Activated T-helper 1 cell treated with anti-CD3 and anti-CD28 coated beads, Interleukin-12 subunit alpha, Interleukin-12 subunit beta, Interleukin-2, Interleukin-4 antibody, amounts not matched to agents 30 ng/mL and 10 ng/mL and 1 ng/mL, durations not matched to agents 14 hours and 24 hours and 36 hours (primary cell): ENCODE measurements at regions not wholly inside any gene's neighbourhood (a gene's known extent, or its start where the extent isn't known, plus 50 kb on each side); places are given as distances from the start of the nearest gene placed in this dataset.

Experiments used
- DNase-seq: peaks from one replicate; pipeline ENCODE4 v3.0.0; 2021; ENCODE audit warnings: low spot score
- H3K27ac Mint-ChIP-seq: one replicate; pipeline ENCODE4 v1.8.0; 2021; ENCODE audit warnings: mild to moderate bottlenecking, mixed read lengths
- H3K27me3 Mint-ChIP-seq: one replicate; pipeline ENCODE4 v1.8.0; 2022; ENCODE audit warnings: mild to moderate bottlenecking, moderate library complexity, mixed read lengths; ENCODE audit not compliant: insufficient read depth
- H3K36me3 Mint-ChIP-seq: one replicate; pipeline ENCODE4 v1.8.0; 2021; ENCODE audit warnings: low read depth, mixed read lengths
- H3K4me1 Mint-ChIP-seq: one replicate; pipeline ENCODE4 v1.8.0; 2021; ENCODE audit warnings: low read depth, mixed read lengths
- H3K4me3 Mint-ChIP-seq: one replicate; pipeline ENCODE4 v1.8.0; 2021; ENCODE audit warnings: mild to moderate bottlenecking, moderate library complexity, mixed read lengths
- H3K9me3 Mint-ChIP-seq: one replicate; pipeline ENCODE4 v1.8.0; 2021; ENCODE audit warnings: mixed read lengths
- intact Hi-C: fragments of 100-400 bp; cut with micrococcal nuclease; formaldehyde crosslinking; loops from one replicate; pipeline ENCODE4 v1.15.1; 2024

DNA sequence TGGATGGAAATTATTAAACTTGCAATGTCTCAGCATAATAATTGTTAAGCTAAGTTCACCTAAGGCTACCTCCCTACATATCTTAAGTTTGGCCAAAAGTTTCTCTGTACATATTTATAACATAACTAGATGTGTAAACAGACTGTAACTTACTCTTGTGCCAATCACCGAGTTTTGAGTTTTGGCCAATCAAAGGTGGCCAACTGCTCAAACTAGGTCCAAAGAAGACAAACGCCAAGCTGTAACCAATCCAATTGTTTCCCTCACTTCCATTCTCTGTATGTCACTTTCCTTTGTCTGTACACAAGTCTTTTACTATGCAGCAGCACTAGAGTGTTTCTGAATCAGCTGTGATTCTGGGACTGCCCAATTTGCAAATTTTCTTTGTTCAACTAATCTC lies 197.8 kb downstream of the LYPLAL1 start:
- no peaks in the 10 kb centered on the region for H3K36me3 Mint-ChIP-seq
- no peak overlapping the region for H3K27ac Mint-ChIP-seq
- H3K27me3 Mint-ChIP-seq: peaks cover 5% of the 10 kb centered on the region
- H3K9me3 Mint-ChIP-seq: no peaks in the 10 kb centered on the region
- H3K4me3 Mint-ChIP-seq: no peak overlapping the region
- intact Hi-C loops: no loop called here
- DNase-seq: no peak
- H3K4me1 Mint-ChIP-seq: no peaks in the 10 kb centered on the region

DNA sequence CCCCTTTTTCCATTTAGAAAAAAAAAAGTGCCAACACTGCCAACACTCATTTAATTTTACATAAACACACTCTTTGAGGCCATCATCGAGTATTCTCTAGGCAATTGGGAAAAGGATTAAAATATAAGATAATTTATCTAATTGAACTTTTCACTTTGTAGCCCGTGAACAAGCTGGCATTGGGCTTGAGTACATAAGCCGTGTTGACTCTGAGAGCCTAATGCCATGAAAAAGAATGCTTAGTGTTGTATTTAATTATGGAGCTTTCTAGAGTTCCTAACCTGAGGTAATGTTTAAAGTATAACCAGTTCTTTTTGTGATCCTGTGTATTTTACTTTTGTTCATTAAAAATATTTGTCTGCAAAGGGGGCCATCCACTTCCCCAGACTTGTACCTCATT lies 193.8 kb downstream of the LYPLAL1 start:
- peaks cover 5% of the 10 kb centered on the region for H3K27me3 Mint-ChIP-seq
- no peaks in the 10 kb centered on the region for H3K4me1 Mint-ChIP-seq
- intact Hi-C loops: no loop called here
- H3K4me3 Mint-ChIP-seq: no peak overlapping the region
- no peak overlapping the region for H3K27ac Mint-ChIP-seq
- no peaks in the 10 kb centered on the region for H3K9me3 Mint-ChIP-seq
- DNase-seq: no peak
- no peaks in the 10 kb centered on the region for H3K36me3 Mint-ChIP-seq

DNA sequence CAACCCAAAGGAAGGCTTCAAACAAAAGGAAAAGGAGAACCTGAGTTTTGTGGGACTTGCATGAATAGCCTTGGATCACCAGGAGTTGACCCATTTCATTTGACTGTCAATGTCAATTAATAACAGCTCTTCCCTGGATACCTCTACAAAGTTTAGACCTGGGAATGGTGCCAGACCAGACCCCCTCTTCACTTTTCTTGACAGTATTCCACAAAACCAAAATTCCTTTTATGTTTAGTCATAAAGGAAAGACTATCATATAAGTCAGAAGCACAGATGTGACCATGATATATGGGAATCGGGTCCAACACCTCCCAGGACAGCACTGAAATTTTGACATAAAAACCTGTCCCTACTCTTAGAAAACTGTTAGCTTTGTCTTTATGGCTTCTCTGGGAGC lies 191.8 kb downstream of the LYPLAL1 start:
- no peaks in the 10 kb centered on the region for H3K4me1 Mint-ChIP-seq
- peaks cover 6% of the 10 kb centered on the region for H3K27me3 Mint-ChIP-seq
- no peak overlapping the region for H3K27ac Mint-ChIP-seq
- no peaks in the 10 kb centered on the region for H3K36me3 Mint-ChIP-seq
- H3K4me3 Mint-ChIP-seq: no peak overlapping the region
- no peaks in the 10 kb centered on the region for H3K9me3 Mint-ChIP-seq
- DNase-seq: no peak
- intact Hi-C loops: no loop called here

DNA sequence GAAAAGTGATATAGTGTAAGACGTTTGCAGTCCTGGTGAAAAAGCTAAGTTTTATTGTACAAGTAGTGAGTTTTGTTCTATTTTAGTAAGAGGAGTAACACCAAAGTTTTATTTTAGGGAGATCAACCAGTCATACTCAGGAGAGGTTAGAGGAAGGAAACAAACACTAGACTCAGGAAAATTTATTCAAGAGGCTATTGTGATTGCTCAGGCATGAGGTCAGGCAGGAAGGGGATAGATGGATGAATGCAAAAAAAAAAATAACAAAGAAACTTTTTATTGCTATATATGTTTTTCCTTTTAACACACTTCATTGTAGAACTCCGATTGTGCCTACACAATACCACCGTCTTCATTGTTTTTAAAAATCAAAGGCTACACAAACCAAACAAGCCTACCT lies 189.0 kb downstream of the LYPLAL1 start:
- intact Hi-C loops: no loop called here
- Mint-ChIP-seq H3K4me3 (no peak overlapping the region), H3K27me3 (peaks cover 2% of the 10 kb centered on the region), H3K4me1 (no peaks in the 10 kb centered on the region), H3K27ac (no peak overlapping the region), H3K9me3 (no peaks in the 10 kb centered on the region), H3K36me3 (no peaks in the 10 kb centered on the region)
- DNase-seq: no peak

- H3K27me3 Mint-ChIP-seq: peaks cover 2% of the 10 kb centered on the region
- intact Hi-C loops: no loop called here
- H3K9me3 Mint-ChIP-seq: no peaks in the 10 kb centered on the region
- DNase-seq: no peak
- H3K36me3 Mint-ChIP-seq: no peaks in the 10 kb centered on the region
- H3K4me3 Mint-ChIP-seq: no peak overlapping the region
- H3K4me1 Mint-ChIP-seq: no peaks in the 10 kb centered on the region
- no peak overlapping the region for H3K27ac Mint-ChIP-seq
Observed at GRCh38 chr1:219359126-219359525, 185.4 kb downstream of the LYPLAL1 start.

DNA sequence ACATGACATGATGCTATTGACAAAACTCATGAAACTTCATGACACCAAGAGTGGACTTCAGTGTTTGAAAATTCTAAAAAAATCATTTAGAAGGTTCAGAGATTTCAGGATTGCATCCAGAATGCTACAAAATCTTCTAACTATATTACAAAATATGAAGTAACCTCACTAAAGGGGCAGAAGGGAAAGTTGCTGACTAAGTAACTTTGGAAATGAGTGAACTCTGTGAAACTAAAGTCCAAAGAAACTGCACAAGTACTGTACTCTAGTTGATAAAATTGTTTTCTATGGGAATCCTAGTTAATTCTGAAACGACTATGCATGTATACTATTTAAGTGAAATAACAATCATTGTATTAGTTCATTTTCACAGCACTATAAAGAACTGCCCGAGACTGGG lies 184.4 kb downstream of the LYPLAL1 start:
- intact Hi-C loops: no loop called here

GRCh38 chr1:219354962-219355361 lies 181.3 kb downstream of the LYPLAL1 start:
- intact Hi-C loops: no loop called here
- no peaks in the 10 kb centered on the region for H3K27me3 Mint-ChIP-seq

More for the DNA sequence above, 184.4 kb downstream of the LYPLAL1 start:
- Mint-ChIP-seq H3K27me3 (peaks cover 2% of the 10 kb centered on the region), H3K27ac (no peak overlapping the region), H3K9me3 (no peaks in the 10 kb centered on the region), H3K36me3 (no peaks in the 10 kb centered on the region), H3K4me1 (no peaks in the 10 kb centered on the region), H3K4me3 (no peak overlapping the region)
- DNase-seq: no peak

GRCh38 chr1:219352961-219353651 lies 179.4 kb downstream of the LYPLAL1 start:
- no peaks in the 10 kb centered on the region for H3K9me3 Mint-ChIP-seq
- intact Hi-C loops: no loop called here
- H3K4me1 Mint-ChIP-seq: no peaks in the 10 kb centered on the region
- H3K4me3 Mint-ChIP-seq: no peak overlapping the region
- H3K27me3 Mint-ChIP-seq: no peaks in the 10 kb centered on the region
- DNase-seq: no peak
- H3K36me3 Mint-ChIP-seq: no peaks in the 10 kb centered on the region
- no peak overlapping the region for H3K27ac Mint-ChIP-seq

More at GRCh38 chr1:219354962-219355361, 181.3 kb downstream of the LYPLAL1 start:
- H3K9me3 Mint-ChIP-seq: no peaks in the 10 kb centered on the region
- no peaks in the 10 kb centered on the region for H3K4me1 Mint-ChIP-seq
- H3K4me3 Mint-ChIP-seq: no peak overlapping the region
- DNase-seq: no peak
- no peak overlapping the region for H3K27ac Mint-ChIP-seq
- H3K36me3 Mint-ChIP-seq: no peaks in the 10 kb centered on the region

DNA sequence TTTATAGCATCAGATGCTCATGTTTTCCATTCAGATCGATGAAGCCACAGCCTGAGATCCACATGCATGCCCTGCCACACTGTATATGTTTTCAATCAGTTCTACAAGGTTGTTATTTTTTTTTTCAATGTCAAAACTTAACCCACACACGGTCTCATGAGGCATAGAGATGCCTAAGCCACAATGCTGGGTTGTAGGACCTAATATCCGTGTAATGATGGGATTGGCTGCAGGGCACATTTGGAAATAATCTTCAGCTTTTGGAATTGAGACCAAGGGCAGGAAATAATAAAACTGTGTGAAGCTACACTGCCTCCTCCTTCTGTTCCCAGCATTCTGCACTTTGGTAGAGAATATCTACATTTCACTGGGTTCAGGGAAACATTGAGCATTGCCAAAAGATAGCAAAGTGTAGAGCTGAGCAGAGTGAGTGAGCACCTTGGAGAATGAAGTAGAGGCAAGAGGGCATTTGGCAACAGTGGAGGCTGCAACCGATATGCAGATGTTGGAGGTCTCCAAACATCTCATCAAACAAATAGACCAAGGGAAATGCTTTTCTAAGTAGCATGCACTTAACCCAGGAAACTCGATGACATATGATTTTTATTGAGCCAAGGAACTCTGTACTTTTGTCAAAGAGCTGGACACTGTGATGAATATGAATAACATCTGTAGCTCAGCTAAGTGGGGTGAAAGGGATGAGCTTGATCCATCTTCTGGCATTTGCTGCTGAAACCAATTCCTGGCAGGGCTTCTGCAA lies 176.7 kb downstream of the LYPLAL1 start:
- DNase-seq: no peak
- H3K36me3 Mint-ChIP-seq: no peaks in the 10 kb centered on the region
- no peak overlapping the region for H3K4me3 Mint-ChIP-seq
- no peaks in the 10 kb centered on the region for H3K27me3 Mint-ChIP-seq
- no peaks in the 10 kb centered on the region for H3K4me1 Mint-ChIP-seq
- H3K9me3 Mint-ChIP-seq: peaks cover 12% of the 10 kb centered on the region
- no peak overlapping the region for H3K27ac Mint-ChIP-seq
- intact Hi-C loops: no loop called here

- H3K4me3 Mint-ChIP-seq: no peak overlapping the region
- H3K4me1 Mint-ChIP-seq: no peaks in the 10 kb centered on the region
- no peak overlapping the region for H3K27ac Mint-ChIP-seq
- no peaks in the 10 kb centered on the region for H3K36me3 Mint-ChIP-seq
- H3K9me3 Mint-ChIP-seq: peaks cover 14% of the 10 kb centered on the region
- no peak for DNase-seq
- intact Hi-C loops: no loop called here
- H3K27me3 Mint-ChIP-seq: no peaks in the 10 kb centered on the region
Observed at GRCh38 chr1:219347921-219348391, 174.3 kb downstream of the LYPLAL1 start.

DNA sequence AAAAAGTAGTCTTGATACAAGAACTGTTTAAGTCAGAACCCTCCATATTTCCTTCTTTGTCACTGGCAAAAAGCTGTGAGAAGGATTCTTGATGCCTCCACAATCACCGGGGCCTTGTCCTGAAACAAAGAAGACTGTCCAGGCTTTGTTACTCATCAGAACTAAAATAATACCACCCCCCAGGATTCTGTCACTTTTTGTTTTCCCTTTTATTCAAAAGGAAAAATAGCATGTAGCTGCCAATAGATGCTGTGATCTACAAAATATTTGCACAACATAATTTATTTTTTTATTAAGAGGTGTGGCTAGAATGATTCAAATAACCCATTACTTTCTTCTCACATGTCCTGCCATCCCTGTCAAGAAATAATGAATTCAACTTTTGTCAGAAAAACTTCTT lies 173.7 kb downstream of the LYPLAL1 start:
- Mint-ChIP-seq H3K27ac (no peak overlapping the region), H3K36me3 (no peaks in the 10 kb centered on the region), H3K27me3 (no peaks in the 10 kb centered on the region), H3K9me3 (peaks cover 14% of the 10 kb centered on the region), H3K4me1 (no peaks in the 10 kb centered on the region), H3K4me3 (no peak overlapping the region)
- no peak for DNase-seq
- intact Hi-C loops: no loop called here

DNA sequence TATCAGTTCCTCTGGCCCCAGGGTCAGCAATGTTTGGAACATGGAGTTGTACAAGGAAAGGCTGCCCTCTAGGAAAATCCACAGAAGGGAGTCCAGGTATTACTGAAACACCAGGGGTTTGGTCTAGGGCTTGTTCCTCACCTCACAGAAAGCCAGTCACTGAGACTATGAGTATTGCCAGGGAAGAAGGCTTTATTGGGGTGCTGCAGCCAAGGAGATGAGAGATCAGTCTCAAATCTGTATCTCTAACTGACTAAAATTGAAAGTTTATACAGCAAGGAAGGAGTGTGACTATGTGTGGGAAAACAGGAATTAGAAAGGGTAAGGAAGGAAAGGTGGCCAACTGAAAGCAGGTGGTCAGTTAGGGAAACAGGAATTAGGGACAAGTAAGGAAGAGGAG lies 172.3 kb downstream of the LYPLAL1 start:
- Mint-ChIP-seq H3K9me3 (peaks cover 14% of the 10 kb centered on the region), H3K4me1 (no peaks in the 10 kb centered on the region), H3K36me3 (no peaks in the 10 kb centered on the region), H3K4me3 (no peak overlapping the region), H3K27me3 (no peaks in the 10 kb centered on the region), H3K27ac (no peak overlapping the region)
- intact Hi-C loops: no loop called here
- DNase-seq: no peak

DNA sequence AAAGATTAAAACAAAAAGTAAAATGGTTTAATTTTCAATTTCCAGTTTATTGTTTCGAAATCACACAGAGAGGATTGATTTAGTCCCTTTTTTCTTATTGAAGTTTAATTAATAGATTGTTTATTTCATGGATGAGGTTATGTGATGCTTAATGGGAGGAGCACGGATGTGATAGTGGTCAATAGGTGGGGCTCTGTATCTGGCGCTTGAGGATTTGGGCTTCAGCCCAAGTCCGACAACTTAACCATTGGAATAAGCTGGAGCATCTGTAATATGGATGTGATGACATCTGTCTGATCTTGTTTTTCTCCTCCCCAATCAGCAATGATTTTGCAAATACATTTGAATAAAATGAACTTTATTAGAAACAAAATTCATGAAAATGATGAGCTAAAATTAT lies 169.2 kb downstream of the LYPLAL1 start:
- intact Hi-C loops: no loop called here

More for the DNA sequence above, 169.2 kb downstream of the LYPLAL1 start:
- Mint-ChIP-seq H3K36me3 (no peaks in the 10 kb centered on the region), H3K4me1 (no peaks in the 10 kb centered on the region), H3K27ac (no peak overlapping the region), H3K27me3 (no peaks in the 10 kb centered on the region), H3K4me3 (no peak overlapping the region), H3K9me3 (peaks cover 14% of the 10 kb centered on the region)
- no peak for DNase-seq
